GM12891 (cell line): ENCODE measurements at regions not wholly inside any gene's neighbourhood (a gene's known extent, or its start where the extent isn't known, plus 50 kb on each side); places are given as distances from the start of the nearest gene placed in this dataset.

Experiments used
- POLR2A ChIP-seq: IDR thresholded peaks from 2 replicates; pipeline ENCODE4 v1.6.1; 2011; ENCODE audit warnings: low read depth, low read length, control low read depth
- POLR2AphosphoS5 ChIP-seq: IDR thresholded peaks from 2 replicates; pipeline ENCODE4 v1.6.1; 2011; ENCODE audit warnings: low read depth, low read length, control low read depth
- SPI1 ChIP-seq: IDR thresholded peaks from 2 replicates; pipeline ENCODE4 v1.6.1; 2011; ENCODE audit warnings: low read depth, low read length, control low read depth

GRCh38 chr5:162231522-162231921, 163.9 kb downstream of the GABRG2 start:
- TF ChIP-seq POLR2A = no peak
- no peak for TF ChIP-seq SPI1
- TF ChIP-seq POLR2AphosphoS5 = no peak
